ENCODE measurements at regions not wholly inside any gene's neighbourhood (a gene's known extent, or its start where the extent isn't known, plus 50 kb on each side); places are given as distances from the start of the nearest gene placed in this dataset.
"Not testable (repeated sequence)": the region's sequence is repeated elsewhere in the genome, so short reads cannot be mapped to it uniquely, and the experiment has no call there.

GRCh38 chr21:17371450-17371849 is 141.4 kb upstream of the CXADR start:
- intact Hi-C loops (cut with DNase I), result no loop called here
- DNase-seq (ENCODE audit: low spot score), result no peak

DNA sequence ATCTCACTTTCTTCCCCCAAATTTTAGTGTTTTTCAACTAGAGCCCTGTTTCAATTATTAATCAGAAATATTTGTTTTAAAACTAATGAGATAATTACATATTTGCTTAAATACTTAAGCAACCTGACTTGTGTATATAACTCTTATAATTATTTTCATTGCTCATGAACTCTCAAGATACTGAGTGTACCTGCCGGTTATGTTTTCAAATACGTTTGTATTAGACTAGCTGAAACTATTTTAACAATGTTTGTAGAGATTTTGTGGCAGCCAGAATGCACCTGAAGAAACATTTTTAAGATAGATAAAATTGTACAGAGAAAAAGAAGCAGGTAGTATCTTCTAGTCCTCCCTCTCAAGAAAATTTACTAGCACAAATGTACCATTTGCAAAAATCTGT is 140.6 kb upstream of the CXADR start:
- intact Hi-C loops (cut with DNase I), result no loop called here
- no peak for DNase-seq (ENCODE audit: low spot score)

DNA sequence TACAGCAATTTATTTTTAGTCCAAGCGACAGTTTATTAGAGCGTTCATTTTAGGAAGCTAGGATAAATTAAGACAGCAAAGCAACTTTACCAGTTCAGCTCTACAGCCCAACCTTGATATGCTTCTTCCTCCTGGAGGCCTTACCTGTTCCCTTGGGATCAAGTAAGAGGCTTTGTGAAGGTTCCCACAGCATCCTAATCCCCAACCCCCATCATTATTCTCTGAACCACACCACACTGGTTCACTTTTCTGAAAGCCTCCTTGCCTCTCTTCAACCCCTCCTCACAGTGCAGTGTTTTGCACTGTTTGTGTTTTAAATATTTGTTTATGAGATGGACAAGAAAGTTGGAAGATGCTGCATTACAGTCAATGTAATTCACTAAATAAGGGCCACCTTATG is 126.3 kb upstream of the CXADR start:
- intact Hi-C loops (cut with DNase I), result loop anchor here (5.0 kb wide), 1 partner anchor 196 kb away; no protein-coding TSS in a partner anchor
- DNase-seq (ENCODE audit: low spot score), result no peak

DNA sequence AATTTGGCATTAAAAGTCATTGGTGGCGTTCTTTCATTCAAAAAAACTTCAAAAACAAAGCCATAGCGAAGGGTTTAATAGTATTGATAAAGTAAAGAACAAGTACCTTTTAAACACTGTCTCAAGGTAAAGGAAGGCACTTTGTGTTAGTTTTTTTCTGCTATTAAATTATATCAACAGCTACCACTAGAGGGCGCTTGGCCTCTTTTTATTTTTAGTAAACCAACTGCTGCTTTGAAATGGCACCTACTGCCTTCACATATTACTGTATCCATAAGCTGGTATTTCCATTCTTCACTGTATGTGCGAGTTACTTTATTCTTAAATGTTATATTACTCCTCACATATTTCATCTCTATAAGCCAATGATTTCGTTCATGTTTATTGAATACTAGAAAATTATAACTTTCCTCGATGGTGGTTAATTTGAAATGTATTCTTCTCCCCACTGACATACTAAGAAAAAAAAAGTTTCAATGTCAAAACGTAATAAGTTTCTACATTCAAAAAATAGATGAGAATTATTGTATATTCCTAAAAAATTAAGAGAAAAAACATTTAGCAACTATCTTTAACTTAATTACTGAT is 125.7 kb upstream of the CXADR start:
- no peak for DNase-seq (ENCODE audit: low spot score)
- intact Hi-C loops (cut with DNase I), result loop anchor here (5.0 kb wide), 1 partner anchor 195 kb away; no protein-coding TSS in a partner anchor

DNA sequence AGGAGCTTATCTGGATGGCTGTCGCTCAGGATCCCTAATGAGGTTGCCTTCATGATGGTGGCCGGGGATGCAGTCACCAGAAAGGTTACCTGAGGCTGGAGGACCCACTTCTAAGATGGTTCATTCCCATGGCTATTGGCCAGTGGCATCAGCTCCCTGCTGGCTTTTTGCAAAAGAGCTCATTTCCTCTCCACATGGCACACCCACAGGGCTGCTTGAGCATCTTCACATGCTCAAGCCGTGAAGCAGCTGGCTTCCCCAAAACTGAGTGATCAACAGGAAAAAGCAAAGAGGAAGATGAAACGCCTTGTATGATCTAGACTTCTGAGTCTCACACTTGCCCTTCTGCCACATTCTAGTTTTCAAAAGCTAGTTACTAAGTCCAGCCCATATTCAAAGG is 124.6 kb upstream of the CXADR start:
- intact Hi-C loops (cut with DNase I), result loop anchor here (5.0 kb wide), 1 partner anchor 194 kb away; no protein-coding TSS in a partner anchor
- no peak for DNase-seq (ENCODE audit: low spot score)

DNA sequence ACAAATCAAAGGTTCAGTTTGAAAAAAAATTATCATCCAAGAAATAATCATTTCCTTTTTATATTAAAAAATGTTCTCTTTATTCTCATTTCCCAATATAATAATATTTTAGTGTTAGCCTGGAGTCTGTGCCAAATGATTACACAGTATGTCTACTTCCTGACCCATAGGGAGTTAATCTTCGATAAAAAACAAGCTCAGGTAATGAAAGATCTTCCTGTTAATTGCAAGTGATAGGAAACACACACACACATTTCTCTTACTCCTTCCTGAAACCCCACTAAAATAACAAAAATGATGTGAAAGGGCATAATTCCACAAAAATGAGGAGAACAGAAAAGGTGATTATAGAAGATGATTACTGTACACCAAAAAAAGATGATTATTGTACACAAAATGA is 123.5 kb upstream of the CXADR start:
- intact Hi-C loops (cut with DNase I), result loop anchor here (5.0 kb wide), 1 partner anchor 193 kb away; no protein-coding TSS in a partner anchor

GRCh38 chr21:17390569-17390968 is 122.3 kb upstream of the CXADR start:
- intact Hi-C loops (cut with DNase I), result no loop called here
- DNase-seq (ENCODE audit: low spot score), result no peak

More for the DNA sequence above, 123.5 kb upstream of the CXADR start:
- no peak for DNase-seq (ENCODE audit: low spot score)

- DNase-seq (ENCODE audit: low spot score), result no peak
- intact Hi-C loops (cut with DNase I), result no loop called here
Observed at GRCh38 chr21:17391811-17392340, 121.0 kb upstream of the CXADR start.

DNA sequence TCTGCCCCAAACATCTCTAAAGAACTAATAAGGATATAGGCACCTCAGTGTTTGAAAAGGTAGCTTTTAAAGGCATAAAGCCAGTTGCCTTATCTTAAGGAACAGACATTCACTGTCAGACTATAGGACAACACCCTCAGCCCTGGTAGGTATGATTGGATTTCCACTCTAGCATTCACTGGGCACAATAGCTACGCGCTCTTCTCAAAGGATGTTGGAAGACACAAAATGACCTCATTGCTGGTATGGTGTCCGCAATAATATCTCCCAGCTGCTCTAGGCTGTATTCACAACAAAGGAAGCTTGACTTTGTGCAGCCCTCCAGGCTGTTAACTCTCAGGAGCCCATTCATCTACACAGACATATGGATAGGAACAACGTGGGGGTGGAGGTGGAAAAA is 119.4 kb upstream of the CXADR start:
- intact Hi-C loops (cut with DNase I), result no loop called here

GRCh38 chr21:17396948-17397347 is 115.9 kb upstream of the CXADR start:
- intact Hi-C loops (cut with DNase I), result no loop called here
- DNase-seq (ENCODE audit: low spot score), result no peak

More for the DNA sequence above, 119.4 kb upstream of the CXADR start:
- DNase-seq (ENCODE audit: low spot score), result no peak

GRCh38 chr21:17397703-17398102 is 115.1 kb upstream of the CXADR start:
- no peak for DNase-seq (ENCODE audit: low spot score)
- intact Hi-C loops (cut with DNase I), result no loop called here

- intact Hi-C loops (cut with DNase I); DNase-seq (ENCODE audit: low spot score): not testable (repeated sequence)
Observed at GRCh38 chr21:17398954-17399353, 113.9 kb upstream of the CXADR start.

GRCh38 chr21:17402937-17403336 is 109.9 kb upstream of the CXADR start:
- intact Hi-C loops (cut with DNase I), result no loop called here
- DNase-seq (ENCODE audit: low spot score), result no peak

DNA sequence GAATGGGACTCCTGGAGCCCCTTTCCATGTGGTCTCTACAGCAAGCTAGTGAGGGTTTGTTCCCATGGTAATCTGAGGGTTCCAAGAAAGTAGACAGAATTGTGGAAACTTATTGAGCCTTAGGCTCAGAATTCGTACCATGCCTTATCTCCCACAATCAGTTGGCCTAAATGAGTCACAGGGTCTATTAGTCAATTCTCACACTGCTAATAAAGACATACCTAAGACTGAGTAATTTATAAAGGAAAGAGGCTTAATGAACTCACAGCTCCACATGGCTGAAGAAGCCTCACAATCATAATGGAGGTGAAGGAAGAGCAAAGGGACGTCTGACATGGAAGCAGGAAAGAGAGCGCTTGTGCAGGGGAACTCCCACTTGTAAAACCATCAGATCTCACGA is 106.6 kb upstream of the CXADR start:
- DNase-seq (ENCODE audit: low spot score), result no peak
- intact Hi-C loops (cut with DNase I), result no loop called here

GRCh38 chr21:17414766-17415165 is 98.1 kb upstream of the CXADR start:
- intact Hi-C loops (cut with DNase I), result no loop called here
- no peak for DNase-seq (ENCODE audit: low spot score)

GRCh38 chr21:17416139-17416538 is 96.7 kb upstream of the CXADR start:
- no peak for DNase-seq (ENCODE audit: low spot score)
- intact Hi-C loops (cut with DNase I), result no loop called here

DNA sequence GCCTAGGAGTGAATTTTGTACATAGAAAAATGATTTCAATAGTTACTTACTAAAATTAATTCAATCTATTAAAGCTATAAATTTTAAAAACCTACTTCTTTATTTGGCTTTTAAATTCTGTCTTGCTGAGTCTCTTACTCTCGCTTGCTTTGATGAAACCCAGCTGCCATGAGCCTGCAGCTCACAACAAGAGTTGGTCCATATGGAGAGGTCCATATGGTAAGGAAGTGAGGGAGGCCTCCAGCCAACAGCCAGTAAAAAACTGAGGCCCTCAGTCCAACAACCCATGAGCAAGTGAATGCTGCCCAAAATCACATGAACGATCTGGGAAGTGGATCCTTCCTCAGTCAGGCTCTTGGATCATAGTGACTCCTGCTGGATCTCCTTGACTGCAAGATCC is 89.9 kb upstream of the CXADR start:
- intact Hi-C loops (cut with DNase I), result no loop called here
- no peak for DNase-seq (ENCODE audit: low spot score)

DNA sequence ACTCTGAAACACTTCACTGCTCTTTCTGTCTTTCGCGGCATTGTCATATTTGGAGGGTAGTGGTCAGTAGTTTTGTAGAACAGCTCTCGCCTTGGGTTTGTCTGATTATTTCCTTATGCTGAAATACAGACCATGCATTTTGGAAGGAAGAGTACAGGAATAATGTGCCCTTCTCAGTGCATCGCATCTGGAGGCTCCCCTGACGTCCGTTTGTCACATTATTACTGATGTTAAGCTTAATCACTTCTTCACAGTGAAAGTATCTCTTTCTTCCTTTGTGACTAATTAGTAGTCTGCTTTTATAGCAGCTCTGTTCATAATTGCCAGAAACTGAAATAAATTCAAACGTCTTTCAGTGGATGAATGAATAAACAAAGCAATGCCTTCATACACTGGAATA is 85.7 kb upstream of the CXADR start:
- intact Hi-C loops (cut with DNase I), result no loop called here
- DNase-seq (ENCODE audit: low spot score), result no peak

DNA sequence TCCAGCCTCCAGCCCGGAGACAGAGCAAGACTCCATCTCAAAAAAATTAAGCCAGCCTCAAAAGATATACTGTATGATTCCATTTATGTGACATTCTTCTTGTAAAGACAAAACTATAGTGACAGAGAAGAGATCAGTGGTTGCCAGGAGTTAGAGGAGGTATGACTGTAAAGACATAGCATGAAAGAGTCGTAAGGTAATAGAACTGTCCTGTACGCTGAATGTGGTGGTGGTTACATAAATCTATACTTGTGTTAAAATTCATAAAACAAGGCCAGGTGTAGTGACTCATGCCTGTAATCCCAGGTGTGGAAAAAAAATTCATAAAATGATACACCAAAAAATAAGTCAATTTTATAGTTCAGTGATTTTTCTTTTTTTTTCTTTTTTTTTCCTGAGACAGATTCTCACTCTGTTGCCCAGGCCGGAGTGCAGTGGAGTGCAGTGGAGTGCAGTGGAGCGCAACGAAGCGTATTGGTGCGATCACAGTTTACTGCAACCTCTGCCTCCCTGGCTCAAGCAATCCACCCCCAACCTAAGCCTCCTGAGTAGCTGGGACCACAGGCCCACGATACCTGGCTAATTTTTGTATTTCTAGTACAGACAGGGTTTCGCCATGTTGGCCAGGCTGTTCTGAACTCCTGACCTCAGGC is 84.9 kb upstream of the CXADR start:
- intact Hi-C loops (cut with DNase I), result no loop called here
- no peak for DNase-seq (ENCODE audit: low spot score)

DNA sequence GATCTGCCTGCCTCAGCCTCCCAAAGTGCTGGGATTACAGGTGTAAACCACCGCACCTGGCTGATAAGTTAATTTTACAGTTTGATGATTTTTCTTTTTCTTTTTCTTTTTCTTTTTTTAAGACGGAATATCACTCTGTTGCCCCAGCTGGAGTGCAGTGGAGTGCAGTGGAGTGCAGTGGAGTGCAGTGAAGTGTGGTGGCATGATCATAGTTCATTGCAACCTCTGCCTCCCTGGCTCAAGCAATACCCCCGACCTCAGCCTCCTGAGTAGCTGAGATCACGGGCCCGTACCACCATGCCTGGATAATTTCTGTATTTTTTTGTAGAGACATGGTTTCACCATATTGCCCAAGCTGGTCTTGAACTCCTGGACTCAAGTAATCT is 84.4 kb upstream of the CXADR start:
- intact Hi-C loops (cut with DNase I), result no loop called here

DNA sequence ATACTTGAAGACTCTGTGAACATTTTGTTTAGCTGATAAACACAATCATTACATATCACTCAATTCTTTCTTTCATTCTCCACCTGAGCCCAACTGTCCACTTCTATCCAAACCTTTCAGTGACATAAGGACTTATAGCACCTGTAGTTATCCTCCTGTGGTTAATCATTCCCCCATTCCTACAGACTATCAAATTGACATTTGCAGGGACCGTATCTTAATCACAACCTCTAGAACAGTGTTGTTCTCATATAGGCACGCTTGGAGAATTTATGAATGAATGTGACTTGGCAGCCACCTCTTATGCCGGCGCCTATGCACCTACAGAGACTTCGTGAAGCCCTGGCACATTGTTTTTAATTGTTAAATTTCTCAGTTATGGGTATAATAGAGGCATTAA is 83.9 kb upstream of the CXADR start:
- DNase-seq (ENCODE audit: low spot score), result no peak
- intact Hi-C loops (cut with DNase I), result no loop called here

More for the DNA sequence above, 84.4 kb upstream of the CXADR start:
- no peak for DNase-seq (ENCODE audit: low spot score)
